GM12864 (cell line): ENCODE measurements at regions not wholly inside any gene's neighbourhood (a gene's known extent, or its start where the extent isn't known, plus 50 kb on each side); places are given as distances from the start of the nearest gene placed in this dataset.

Experiments
- DNase-seq: peaks from one replicate; pipeline ENCODE4 v3.0.0-alpha.2; 2011; ENCODE audit warnings: low read depth
- H3K4me3 ChIP-seq: 2 replicates; pipeline ENCODE4 v1.5.1; 2011; ENCODE audit warnings: mild to moderate bottlenecking, low read depth, low read length, control low read depth
- CTCF ChIP-seq: IDR thresholded peaks from 2 replicates; pipeline ENCODE4 v1.5.1; 2011; ENCODE audit warnings: low read depth, mild to moderate bottlenecking, moderate library complexity, low read length, control low read depth, inconsistent platforms; ENCODE audit errors: missing control alignments

- no peak for DNase-seq
- no peak overlapping the region for H3K4me3 ChIP-seq
- TF ChIP-seq CTCF = no peak
Measured at GRCh38 chr3:66153481-66154443, 67.0 kb upstream of the SLC25A26 start.

- no peak for DNase-seq
- TF ChIP-seq CTCF = no peak
Measured at GRCh38 chr3:66152336-66152735, 68.5 kb upstream of the SLC25A26 start.

GRCh38 chr3:66150977-66151376 is 69.8 kb upstream of the SLC25A26 start:
- DNase-seq = no peak
- no peak for TF ChIP-seq CTCF
- no peak overlapping the region for H3K4me3 ChIP-seq

More at GRCh38 chr3:66152336-66152735, 68.5 kb upstream of the SLC25A26 start:
- H3K4me3 ChIP-seq = no peak overlapping the region

- H3K4me3 ChIP-seq = no peak overlapping the region
- DNase-seq = no peak
- TF ChIP-seq CTCF = no peak
Measured at GRCh38 chr3:66149269-66149668, 71.5 kb upstream of the SLC25A26 start.

- DNase-seq = no peak
- H3K4me3 ChIP-seq = no peak overlapping the region
- no peak for TF ChIP-seq CTCF
Measured at GRCh38 chr3:66145408-66145733, 75.4 kb upstream of the SLC25A26 start.

GRCh38 chr3:66144568-66145407 is 76.0 kb upstream of the SLC25A26 start:
- no peak overlapping the region for H3K4me3 ChIP-seq
- no peak for DNase-seq
- TF ChIP-seq CTCF = no peak
